ENCODE measurements at regions not wholly inside any gene's neighbourhood (a gene's known extent, or its start where the extent isn't known, plus 50 kb on each side); places are given as distances from the start of the nearest gene placed in this dataset.

- Histone ChIP-seq H3K4me3 (ENCODE audit: low read depth in 2 of 2, low read length in 2 of 2) (no peak overlapping the region), H3K9me3 (ENCODE audit: control insufficient read depth, insufficient read depth, low read depth, low read length) (no peaks in the 10 kb centered on the region), H3K4me1 (ENCODE audit: control insufficient read depth, insufficient read depth, low read length) (no peaks in the 10 kb centered on the region), H3K27ac (ENCODE audit: low read length) (no peak overlapping the region), H3K27me3 (ENCODE audit: control insufficient read depth, insufficient read depth, low read length) (no peaks in the 10 kb centered on the region), H3K36me3 (ENCODE audit: control insufficient read depth, insufficient read depth, low read length) (no peaks in the 10 kb centered on the region)
- in situ Hi-C loops (cut with HindIII; ENCODE audit: low pct_unique_long_range_greater_than_20kb, low sequenced_read_pairs) (no loop called here), intact Hi-C loops (cut with micrococcal nuclease; ENCODE audit: unreplicated experiment) (no loop called here)
- POLR2A ChIA-PET = no interaction called here
- CTCF ChIA-PET = no interaction called here
- TF ChIP-seq SIN3A (IDR thresholded peaks at IDR 0.05; ENCODE audit: borderline replicate concordance, insufficient read depth, low read depth, low read length) (no peak), TCF7L2 (IDR thresholded peaks at IDR 0.05; ENCODE audit: low read depth, low read length) (no peak), CTCF (IDR thresholded peaks at IDR 0.05) (no peak), POLR2AphosphoS5 (IDR thresholded peaks at IDR 0.05; ENCODE audit: low read depth, low read length) (no peak)
- TF ChIP-seq, protein P1, sequence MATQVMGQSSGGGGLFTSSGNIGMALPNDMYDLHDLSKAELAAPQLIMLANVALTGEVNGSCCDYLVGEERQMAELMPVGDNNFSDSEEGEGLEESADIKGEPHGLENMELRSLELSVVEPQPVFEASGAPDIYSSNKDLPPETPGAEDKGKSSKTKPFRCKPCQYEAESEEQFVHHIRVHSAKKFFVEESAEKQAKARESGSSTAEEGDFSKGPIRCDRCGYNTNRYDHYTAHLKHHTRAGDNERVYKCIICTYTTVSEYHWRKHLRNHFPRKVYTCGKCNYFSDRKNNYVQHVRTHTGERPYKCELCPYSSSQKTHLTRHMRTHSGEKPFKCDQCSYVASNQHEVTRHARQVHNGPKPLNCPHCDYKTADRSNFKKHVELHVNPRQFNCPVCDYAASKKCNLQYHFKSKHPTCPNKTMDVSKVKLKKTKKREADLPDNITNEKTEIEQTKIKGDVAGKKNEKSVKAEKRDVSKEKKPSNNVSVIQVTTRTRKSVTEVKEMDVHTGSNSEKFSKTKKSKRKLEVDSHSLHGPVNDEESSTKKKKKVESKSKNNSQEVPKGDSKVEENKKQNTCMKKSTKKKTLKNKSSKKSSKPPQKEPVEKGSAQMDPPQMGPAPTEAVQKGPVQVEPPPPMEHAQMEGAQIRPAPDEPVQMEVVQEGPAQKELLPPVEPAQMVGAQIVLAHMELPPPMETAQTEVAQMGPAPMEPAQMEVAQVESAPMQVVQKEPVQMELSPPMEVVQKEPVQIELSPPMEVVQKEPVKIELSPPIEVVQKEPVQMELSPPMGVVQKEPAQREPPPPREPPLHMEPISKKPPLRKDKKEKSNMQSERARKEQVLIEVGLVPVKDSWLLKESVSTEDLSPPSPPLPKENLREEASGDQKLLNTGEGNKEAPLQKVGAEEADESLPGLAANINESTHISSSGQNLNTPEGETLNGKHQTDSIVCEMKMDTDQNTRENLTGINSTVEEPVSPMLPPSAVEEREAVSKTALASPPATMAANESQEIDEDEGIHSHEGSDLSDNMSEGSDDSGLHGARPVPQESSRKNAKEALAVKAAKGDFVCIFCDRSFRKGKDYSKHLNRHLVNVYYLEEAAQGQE (IDR thresholded peaks at IDR 0.05; ENCODE audit: insufficient read depth in 1 of 2, low read depth in 2 of 2, low read length in 1 of 2) = no peak
- DNase-seq (ENCODE audit: low read depth, low spot score) (no peak), ATAC-seq (no peak)
- no TSS peak for BruUV-seq (replicated peaks)
These were observed 457.9 kb downstream of the KLF5 start for GRCh38 chr13:73516731-73517130.

- CTCF ChIA-PET = no interaction called here
- ATAC-seq = no peak
These were observed 455.4 kb downstream of the KLF5 start for GRCh38 chr13:73514208-73514607.

More at GRCh38 chr13:73514208-73514607, 455.4 kb downstream of the KLF5 start:
- TF ChIP-seq, protein P1 (IDR thresholded peaks at IDR 0.05; ENCODE audit: insufficient read depth in 1 of 2, low read depth in 2 of 2, low read length in 1 of 2) = no peak
- TF ChIP-seq CTCF (IDR thresholded peaks at IDR 0.05) = no peak
- no peak for TF ChIP-seq POLR2AphosphoS5 (IDR thresholded peaks at IDR 0.05; ENCODE audit: low read depth, low read length)
- no peak for TF ChIP-seq SIN3A (IDR thresholded peaks at IDR 0.05; ENCODE audit: borderline replicate concordance, insufficient read depth, low read depth, low read length)
- no peak for TF ChIP-seq TCF7L2 (IDR thresholded peaks at IDR 0.05; ENCODE audit: low read depth, low read length)
- no TSS peak for BruUV-seq (replicated peaks)
- no peaks in the 10 kb centered on the region for H3K27me3 ChIP-seq (ENCODE audit: control insufficient read depth, insufficient read depth, low read length)
- DNase-seq (ENCODE audit: low read depth, low spot score) = no peak
- no peaks in the 10 kb centered on the region for H3K36me3 ChIP-seq (ENCODE audit: control insufficient read depth, insufficient read depth, low read length)
- POLR2A ChIA-PET = no interaction called here
- no peaks in the 10 kb centered on the region for H3K9me3 ChIP-seq (ENCODE audit: control insufficient read depth, insufficient read depth, low read depth, low read length)
- H3K4me1 ChIP-seq (ENCODE audit: control insufficient read depth, insufficient read depth, low read length) = no peaks in the 10 kb centered on the region
- in situ Hi-C loops (cut with HindIII; ENCODE audit: low pct_unique_long_range_greater_than_20kb, low sequenced_read_pairs) (no loop called here), intact Hi-C loops (cut with micrococcal nuclease; ENCODE audit: unreplicated experiment) (no loop called here)
- no peak overlapping the region for H3K27ac ChIP-seq (ENCODE audit: low read length)
- H3K4me3 ChIP-seq (ENCODE audit: low read depth in 2 of 2, low read length in 2 of 2) = no peak overlapping the region
